RCC 7860 (cell line): ENCODE measurements at regions not wholly inside any gene's neighbourhood (a gene's known extent, or its start where the extent isn't known, plus 50 kb on each side); places are given as distances from the start of the nearest gene placed in this dataset.

Source experiments
- DNase-seq: peaks from one replicate; pipeline ENCODE4 v3.0.0-alpha.2; 2015; ENCODE audit warnings: low spot score
- FAIRE-seq: peaks from 2 replicates; lab custom pipeline; 2012; peaks lifted over from hg19 to GRCh38; lab: Jason Lieb, UNC

DNA sequence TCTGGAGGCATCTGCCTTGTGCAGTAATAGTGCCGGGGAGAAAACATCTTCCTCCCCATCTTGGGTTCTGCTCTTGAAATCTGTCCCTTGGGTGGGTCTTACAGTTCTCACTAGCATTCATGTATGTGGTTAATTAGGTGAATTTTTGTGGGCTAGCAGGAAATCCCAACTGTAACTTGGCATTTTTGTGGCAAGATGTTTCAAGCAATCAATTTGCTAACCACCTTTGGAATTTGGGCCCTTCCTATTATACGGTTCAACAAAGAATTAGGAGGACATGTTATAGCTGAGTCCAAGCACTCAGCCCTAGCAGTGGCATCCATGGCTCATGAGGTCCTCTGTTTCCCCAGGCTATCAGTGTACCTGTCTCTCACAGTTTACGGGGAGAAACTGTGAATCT is 89.1 kb upstream of the MTNR1B start:
- FAIRE-seq, result no peak
- no peak for DNase-seq

- no peak for DNase-seq
- FAIRE-seq, result no peak
These were observed 87.5 kb upstream of the MTNR1B start for GRCh38 chr11:92881940-92882450.

- no peak for FAIRE-seq
- DNase-seq, result no peak
These were observed 86.4 kb upstream of the MTNR1B start for GRCh38 chr11:92882828-92883611.

GRCh38 chr11:92885600-92885999 is 83.9 kb upstream of the MTNR1B start:
- FAIRE-seq (no peak), DNase-seq (no peak)

GRCh38 chr11:92886243-92886905 is 83.1 kb upstream of the MTNR1B start:
- FAIRE-seq, result no peak

DNA sequence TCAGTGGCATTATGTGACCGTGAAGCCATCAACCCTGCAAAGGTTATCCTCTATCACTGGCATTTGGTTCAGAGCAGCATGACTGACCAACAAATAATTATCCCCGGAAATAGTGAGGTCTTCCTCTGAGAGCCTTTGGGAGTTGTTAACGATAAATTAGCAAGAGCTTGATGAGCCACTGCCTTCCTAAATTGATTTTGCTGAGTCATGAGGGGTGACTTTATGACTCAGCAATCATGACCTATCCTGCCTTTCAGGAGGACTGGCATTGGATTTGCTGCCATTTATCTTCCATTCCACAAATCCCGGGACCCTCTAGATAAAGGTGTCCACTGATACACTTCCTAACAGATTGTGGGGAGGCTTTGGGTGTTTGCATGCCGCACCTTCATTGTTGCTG is 80.8 kb upstream of the MTNR1B start:
- no peak for FAIRE-seq

More at GRCh38 chr11:92886243-92886905, 83.1 kb upstream of the MTNR1B start:
- no peak for DNase-seq

GRCh38 chr11:92890846-92891245 is 78.6 kb upstream of the MTNR1B start:
- DNase-seq (no peak), FAIRE-seq (no peak)

More for the DNA sequence above, 80.8 kb upstream of the MTNR1B start:
- no peak for DNase-seq

- no peak for FAIRE-seq
- DNase-seq, result no peak
These were observed 76.4 kb upstream of the MTNR1B start for GRCh38 chr11:92892802-92893684.

DNA sequence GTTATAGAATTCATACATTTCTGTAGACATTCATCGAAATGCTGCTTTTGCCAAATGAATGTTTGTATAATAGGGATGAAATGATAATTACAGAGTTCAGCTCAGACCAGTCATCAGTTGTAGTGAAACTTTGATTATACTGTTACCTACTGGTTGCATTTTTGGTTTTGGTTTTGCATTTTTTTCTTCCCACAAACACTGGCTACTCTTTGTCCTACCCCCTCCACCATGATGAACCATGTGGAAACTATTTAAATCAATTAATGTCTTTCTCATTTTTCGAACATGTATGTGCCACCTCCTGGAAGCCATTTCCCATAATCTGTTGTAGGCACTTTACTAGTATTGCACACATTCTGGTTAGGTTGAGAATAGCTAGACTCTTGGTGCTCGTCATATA is 75.3 kb upstream of the MTNR1B start:
- no peak for FAIRE-seq

DNA sequence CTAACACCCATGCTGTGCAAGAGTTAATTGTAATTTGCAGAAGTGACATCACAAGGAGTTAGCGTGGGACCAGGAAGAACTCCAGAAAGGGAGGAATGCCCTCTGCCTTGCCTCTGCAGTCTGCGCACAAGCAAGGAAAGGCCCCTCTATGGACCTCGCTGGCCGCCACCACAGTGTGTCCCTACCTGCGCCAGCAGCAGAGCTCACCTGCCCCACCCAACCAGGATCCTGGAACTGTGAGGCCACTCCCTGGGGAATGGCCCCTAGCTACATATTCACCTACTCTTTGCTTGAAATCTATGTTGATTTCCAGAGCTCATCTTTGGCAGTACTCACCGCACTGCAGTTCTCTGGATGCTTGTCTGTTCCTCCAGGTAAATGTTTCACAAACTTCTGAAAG is 72.0 kb upstream of the MTNR1B start:
- no peak for FAIRE-seq

More for the DNA sequence above, 75.3 kb upstream of the MTNR1B start:
- DNase-seq, result no peak

DNA sequence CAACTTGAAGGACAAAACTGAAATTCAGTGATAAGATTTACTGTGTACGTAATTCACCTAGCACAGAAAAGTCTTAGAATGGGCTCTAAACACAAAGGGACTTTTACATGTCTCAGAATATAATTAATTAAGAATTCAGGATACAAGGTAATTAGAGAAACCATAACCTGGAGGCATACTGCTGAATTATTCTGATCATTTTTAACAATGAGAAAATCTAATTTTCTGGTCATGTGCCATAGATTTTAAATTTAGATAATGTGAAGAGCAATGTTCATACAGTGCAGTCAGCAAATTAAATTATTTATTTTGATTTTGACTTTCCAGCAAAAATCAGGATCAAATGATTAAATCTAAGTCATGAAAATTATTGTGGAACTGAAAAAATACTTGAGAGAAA is 67.0 kb upstream of the MTNR1B start:
- FAIRE-seq, result no peak
- DNase-seq, result no peak

More for the DNA sequence above, 72.0 kb upstream of the MTNR1B start:
- DNase-seq, result no peak

- DNase-seq (no peak), FAIRE-seq (no peak)
These were observed 61.8 kb upstream of the MTNR1B start for GRCh38 chr11:92907671-92908070.

GRCh38 chr11:92909214-92909613 is 60.2 kb upstream of the MTNR1B start:
- no peak for FAIRE-seq

GRCh38 chr11:92911478-92911877 is 58.0 kb upstream of the MTNR1B start:
- no peak for FAIRE-seq
- DNase-seq, result no peak

More at GRCh38 chr11:92909214-92909613, 60.2 kb upstream of the MTNR1B start:
- no peak for DNase-seq

DNA sequence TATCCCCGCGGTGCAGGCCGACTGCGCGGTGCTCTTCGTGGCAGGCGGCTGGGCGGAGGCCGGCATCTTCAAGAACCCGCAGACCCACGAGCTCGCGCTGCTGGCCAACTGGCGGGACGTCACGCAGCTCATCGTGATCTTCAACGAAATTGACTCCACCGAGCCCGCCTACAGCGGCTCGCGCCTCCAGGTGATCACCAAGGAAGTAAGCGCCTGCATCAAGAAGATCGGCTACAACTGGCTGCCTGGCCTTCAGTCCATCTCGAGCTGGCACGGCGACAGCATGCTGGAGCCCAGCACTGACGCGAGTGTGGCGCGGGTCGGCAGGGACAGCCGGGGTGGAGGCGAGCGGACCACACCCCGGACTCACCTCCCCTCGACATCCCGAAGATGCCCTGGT is 53.9 kb upstream of the MTNR1B start:
- FAIRE-seq, result no peak
- no peak for DNase-seq

DNA sequence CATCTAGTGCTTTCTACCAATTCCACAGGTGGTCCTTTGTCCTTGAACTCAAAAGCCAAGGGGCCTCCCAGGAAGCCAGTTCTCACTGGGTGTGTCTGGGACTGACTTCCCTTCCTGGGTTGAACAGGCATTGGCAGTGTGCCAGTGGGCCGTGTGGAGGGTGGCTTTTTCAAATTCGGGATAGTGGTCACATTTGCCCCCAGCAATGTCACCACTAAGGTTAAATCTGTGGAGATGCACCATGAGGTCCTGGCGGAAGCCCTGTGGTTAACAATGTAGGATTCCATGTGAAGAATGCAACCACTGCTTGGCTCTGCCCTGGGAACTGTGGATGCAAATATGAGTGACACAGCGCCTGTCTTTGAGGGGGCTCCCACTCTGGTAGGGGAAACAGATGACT is 53.2 kb upstream of the MTNR1B start:
- DNase-seq (no peak), FAIRE-seq (no peak)

DNA sequence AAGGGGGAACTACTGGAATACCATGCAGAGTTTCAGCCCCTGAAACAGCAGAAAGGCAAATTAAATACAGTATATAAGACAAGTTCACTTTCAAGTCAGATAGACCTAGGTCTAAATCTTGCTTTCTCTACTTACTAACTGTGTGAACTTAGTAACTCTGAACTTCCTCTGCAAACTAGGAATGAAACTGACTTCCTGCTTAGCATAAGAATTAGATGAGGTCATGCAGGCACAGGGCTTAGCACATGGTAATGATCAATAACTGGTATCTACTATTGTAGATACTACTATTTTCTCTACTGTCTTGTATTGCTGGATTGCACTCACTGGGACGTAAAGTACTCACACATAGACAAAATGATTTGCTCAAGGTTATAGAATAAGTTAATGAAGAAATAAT is 51.5 kb upstream of the MTNR1B start:
- no peak for DNase-seq
- no peak for FAIRE-seq

GRCh38 chr11:92919048-92919447 is 50.4 kb upstream of the MTNR1B start:
- DNase-seq (no peak), FAIRE-seq (no peak)
